Neural progenitor cell (in vitro differentiated cells): ENCODE measurements at regions not wholly inside any gene's neighbourhood (a gene's known extent, or its start where the extent isn't known, plus 50 kb on each side); places are given as distances from the start of the nearest gene placed in this dataset.

Experiments
- DNase-seq: peaks from one replicate; pipeline ENCODE4 v3.0.0-alpha.2; 2016; ENCODE audit warnings: low spot score
- H2AFZ ChIP-seq: fragments of 200-600 bp; sonication (generic); replicated peaks from 2 replicates; pipeline ENCODE4 v1.6.1; 2016; ENCODE audit warnings: antibody characterized with exemption
- H3F3A ChIP-seq: fragments of 200-600 bp; sonication (generic); 2 replicates; pipeline ENCODE4 v1.6.1; 2016; ENCODE audit warnings: antibody characterized with exemption, low read depth
- H3K27ac ChIP-seq: fragments of 200-600 bp; sonication (generic); 2 replicates; pipeline ENCODE4 v1.5.1; 2016; ENCODE audit warnings: mild to moderate bottlenecking
- H3K27me3 ChIP-seq: fragments of 200-600 bp; sonication (generic); 2 replicates; pipeline ENCODE4 v1.6.1; 2016; ENCODE audit warnings: mild to moderate bottlenecking, moderate library complexity
- H3K36me3 ChIP-seq: fragments of 200-600 bp; sonication (generic); 2 replicates; pipeline ENCODE4 v1.5.1; 2016
- H3K4me1 ChIP-seq: fragments of 200-600 bp; sonication (generic); 2 replicates; pipeline ENCODE4 v1.6.1; 2016; ENCODE audit warnings: mixed run types
- H3K4me2 ChIP-seq: fragments of 200-600 bp; sonication (generic); 2 replicates; pipeline ENCODE4 v1.6.1; 2016
- H3K4me3 ChIP-seq: fragments of 200-600 bp; sonication (generic); 2 replicates; pipeline ENCODE4 v1.5.1; 2016
- H3K79me2 ChIP-seq: fragments of 200-600 bp; sonication (generic); 2 replicates; pipeline ENCODE4 v1.6.1; 2016; ENCODE audit warnings: low read depth
- H3K9ac ChIP-seq: fragments of 200-600 bp; sonication (generic); 2 replicates; pipeline ENCODE4 v1.6.1; 2016
- H3K9me3 ChIP-seq: fragments of 200-600 bp; sonication (generic); 2 replicates; pipeline ENCODE4 v1.5.1; 2016; ENCODE audit warnings: low read depth
- H4K20me1 ChIP-seq: fragments of 200-600 bp; sonication (generic); 2 replicates; pipeline ENCODE4 v1.6.1; 2016; ENCODE audit warnings: low read depth
- H3K27ac Mint-ChIP-seq: 3 replicates; pipeline ENCODE4 v1.8.0; 2021; ENCODE audit warnings: mixed read lengths
- H3K27me3 Mint-ChIP-seq: 2 replicates; pipeline ENCODE4 v1.8.0; 2022; ENCODE audit warnings: low read depth, mild to moderate bottlenecking, inconsistent platforms, moderate library complexity, mixed read lengths; ENCODE audit not compliant: insufficient read depth
- H3K36me3 Mint-ChIP-seq: 3 replicates; pipeline ENCODE4 v1.8.0; 2021; ENCODE audit warnings: mixed read lengths
- H3K4me1 Mint-ChIP-seq: 3 replicates; pipeline ENCODE4 v1.8.0; 2021; ENCODE audit warnings: mixed read lengths
- H3K4me3 Mint-ChIP-seq: 3 replicates; pipeline ENCODE4 v1.8.0; 2021; ENCODE audit warnings: mild to moderate bottlenecking, moderate library complexity, mixed read lengths
- H3K9me3 Mint-ChIP-seq: 3 replicates; pipeline ENCODE4 v1.8.0; 2020; ENCODE audit warnings: mixed read lengths
- EZH2 ChIP-seq: fragments of 200-600 bp; sonication (generic); IDR thresholded peaks from 2 replicates; pipeline ENCODE4 v1.6.1; 2017; ENCODE audit warnings: antibody characterized with exemption, mild to moderate bottlenecking, moderate library complexity
- EZH2phosphoT487 ChIP-seq: fragments of 200-600 bp; sonication (generic); IDR thresholded peaks from 2 replicates; pipeline ENCODE4 v1.6.1; 2017; ENCODE audit warnings: antibody characterized with exemption
- TF ChIP-seq, protein P1 (sequence below): fragments of 200-600 bp; sonication (generic); IDR thresholded peaks from 2 replicates; pipeline ENCODE4 v1.5.1; 2017; ENCODE audit warnings: antibody characterized with exemption, mild to moderate bottlenecking

DNA sequence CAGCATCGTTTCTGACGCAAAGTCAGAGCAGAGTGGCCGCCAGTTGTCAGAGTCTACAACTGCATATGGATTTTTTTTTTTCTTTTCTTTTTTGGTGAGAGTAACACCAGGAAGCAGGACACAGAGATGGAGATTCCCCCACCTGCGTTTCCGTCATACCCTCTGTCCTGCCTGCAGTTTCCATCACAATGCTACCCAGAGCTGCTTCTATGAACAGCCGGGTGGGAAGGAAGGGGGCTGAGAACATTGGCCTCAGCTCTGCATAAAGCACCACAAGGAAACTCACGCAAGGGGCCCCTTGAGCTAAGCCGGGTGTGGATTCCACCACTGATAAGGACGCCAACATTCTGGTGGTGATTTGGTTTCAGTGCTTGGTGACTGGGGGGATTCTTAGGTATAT lies 183.5 kb upstream of the AFDN start:
- no peak for TF ChIP-seq EZH2
- TF ChIP-seq EZH2phosphoT487, result no peak
- TF ChIP-seq, protein P1, sequence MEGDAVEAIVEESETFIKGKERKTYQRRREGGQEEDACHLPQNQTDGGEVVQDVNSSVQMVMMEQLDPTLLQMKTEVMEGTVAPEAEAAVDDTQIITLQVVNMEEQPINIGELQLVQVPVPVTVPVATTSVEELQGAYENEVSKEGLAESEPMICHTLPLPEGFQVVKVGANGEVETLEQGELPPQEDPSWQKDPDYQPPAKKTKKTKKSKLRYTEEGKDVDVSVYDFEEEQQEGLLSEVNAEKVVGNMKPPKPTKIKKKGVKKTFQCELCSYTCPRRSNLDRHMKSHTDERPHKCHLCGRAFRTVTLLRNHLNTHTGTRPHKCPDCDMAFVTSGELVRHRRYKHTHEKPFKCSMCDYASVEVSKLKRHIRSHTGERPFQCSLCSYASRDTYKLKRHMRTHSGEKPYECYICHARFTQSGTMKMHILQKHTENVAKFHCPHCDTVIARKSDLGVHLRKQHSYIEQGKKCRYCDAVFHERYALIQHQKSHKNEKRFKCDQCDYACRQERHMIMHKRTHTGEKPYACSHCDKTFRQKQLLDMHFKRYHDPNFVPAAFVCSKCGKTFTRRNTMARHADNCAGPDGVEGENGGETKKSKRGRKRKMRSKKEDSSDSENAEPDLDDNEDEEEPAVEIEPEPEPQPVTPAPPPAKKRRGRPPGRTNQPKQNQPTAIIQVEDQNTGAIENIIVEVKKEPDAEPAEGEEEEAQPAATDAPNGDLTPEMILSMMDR, result no peak
- Histone ChIP-seq H3K27ac (no peak overlapping the region), H3K4me2 (no peak overlapping the region), H3K9ac (no peak overlapping the region), H3K79me2 (no peaks in the 10 kb centered on the region), H3K36me3 (no peaks in the 10 kb centered on the region), H3K27me3 (no peaks in the 10 kb centered on the region), H2AFZ (no peak overlapping the region), H4K20me1 (no peaks in the 10 kb centered on the region), H3F3A (no peaks in the 10 kb centered on the region), H3K4me1 (peaks cover 13% of the 10 kb centered on the region), H3K4me3 (no peak overlapping the region), H3K9me3 (no peaks in the 10 kb centered on the region)
- Mint-ChIP-seq H3K4me3 (no peak overlapping the region), H3K27ac (no peak overlapping the region), H3K4me1 (peaks cover 29% of the 10 kb centered on the region), H3K36me3 (peaks cover 4% of the 10 kb centered on the region), H3K9me3 (peaks cover 19% of the 10 kb centered on the region), H3K27me3 (peaks cover 13% of the 10 kb centered on the region)
- DNase-seq, result no peak

DNA sequence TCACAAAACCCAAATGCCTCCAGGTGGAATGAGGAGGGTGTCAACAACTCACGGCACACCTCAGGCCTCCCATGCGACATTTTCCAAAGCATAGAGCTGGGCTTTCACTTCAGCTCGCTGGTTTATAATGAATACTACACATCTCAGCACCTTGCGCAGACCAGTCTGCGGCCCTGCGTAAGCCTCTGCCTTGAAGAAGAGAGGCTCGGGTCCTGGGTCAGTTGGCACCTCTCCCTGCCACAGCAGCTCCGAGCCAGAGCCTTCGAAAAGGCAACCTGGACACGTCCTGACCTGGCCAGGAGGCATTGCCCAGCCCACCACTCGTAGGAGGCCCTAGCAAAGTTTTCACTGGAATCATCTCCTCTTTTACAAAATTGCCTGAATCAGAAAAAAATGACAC lies 183.0 kb upstream of the AFDN start:
- H3K27ac Mint-ChIP-seq, result peak overlapping the region; percentile 81
- H3K27me3 Mint-ChIP-seq, result peaks cover 13% of the 10 kb centered on the region
- Histone ChIP-seq H3K27me3 (no peaks in the 10 kb centered on the region), H3F3A (no peaks in the 10 kb centered on the region), H3K4me3 (no peak overlapping the region), H2AFZ (no peak overlapping the region), H4K20me1 (no peaks in the 10 kb centered on the region), H3K4me2 (no peak overlapping the region), H3K4me1 (peaks cover 13% of the 10 kb centered on the region), H3K36me3 (no peaks in the 10 kb centered on the region), H3K79me2 (no peaks in the 10 kb centered on the region), H3K9me3 (no peaks in the 10 kb centered on the region), H3K9ac (no peak overlapping the region), H3K27ac (no peak overlapping the region)
- peaks cover 4% of the 10 kb centered on the region for H3K36me3 Mint-ChIP-seq
- peaks cover 34% of the 10 kb centered on the region for H3K4me1 Mint-ChIP-seq
- no peak for DNase-seq
- peaks cover 19% of the 10 kb centered on the region for H3K9me3 Mint-ChIP-seq
- H3K4me3 Mint-ChIP-seq, result no peak overlapping the region
- no peak for TF ChIP-seq EZH2phosphoT487
- no peak for TF ChIP-seq EZH2
- TF ChIP-seq, protein P1, result no peak

DNA sequence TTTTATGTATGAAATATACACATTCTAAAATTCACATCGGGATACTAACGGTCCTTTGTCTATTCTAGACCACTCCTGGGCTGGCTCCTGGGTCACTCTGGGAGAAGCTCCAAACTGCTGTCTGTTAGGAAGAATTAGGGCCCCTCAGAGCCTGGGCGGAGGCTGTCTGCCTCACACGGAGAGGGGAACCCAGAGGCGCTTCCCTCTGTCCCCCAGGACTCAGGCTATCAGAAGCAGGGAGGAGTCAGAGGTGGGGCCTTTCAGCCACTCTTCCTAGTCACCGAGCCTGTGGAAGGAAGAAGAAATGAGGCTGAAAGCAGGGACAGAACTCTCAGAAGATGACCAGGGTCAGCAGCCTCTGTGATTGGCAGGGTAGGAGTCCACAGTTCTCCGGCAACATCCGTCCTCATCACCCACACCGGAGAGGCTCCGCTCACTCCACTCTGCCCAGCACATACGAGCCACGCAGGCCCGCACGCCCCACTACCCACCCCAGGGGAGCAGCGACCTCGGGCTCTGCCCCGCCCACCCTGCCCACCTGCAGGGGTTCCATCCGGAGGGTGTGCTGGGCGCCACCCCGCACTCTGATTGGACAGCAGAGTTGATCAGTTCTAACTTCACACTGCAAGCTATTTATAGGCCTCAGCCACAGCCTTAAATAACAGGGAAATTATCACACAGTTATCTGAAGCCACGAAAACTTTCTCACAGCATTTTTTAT lies 182.1 kb upstream of the AFDN start:
- no peak overlapping the region for H3K4me3 Mint-ChIP-seq
- TF ChIP-seq EZH2 (no peak), EZH2phosphoT487 (no peak)
- TF ChIP-seq, protein P1, result no peak
- peaks cover 40% of the 10 kb centered on the region for H3K4me1 Mint-ChIP-seq
- H3K27ac ChIP-seq, result no peak overlapping the region
- no peak overlapping the region for H2AFZ ChIP-seq
- no peaks in the 10 kb centered on the region for H3F3A ChIP-seq
- no peaks in the 10 kb centered on the region for H3K36me3 ChIP-seq
- H3K9me3 Mint-ChIP-seq, result peaks cover 19% of the 10 kb centered on the region
- H3K27ac Mint-ChIP-seq, result no peak overlapping the region
- no peaks in the 10 kb centered on the region for H3K27me3 ChIP-seq
- H3K9ac ChIP-seq, result no peak overlapping the region
- peaks cover 4% of the 10 kb centered on the region for H3K36me3 Mint-ChIP-seq
- no peak overlapping the region for H3K4me2 ChIP-seq
- no peak overlapping the region for H3K4me3 ChIP-seq
- peaks cover 13% of the 10 kb centered on the region for H3K27me3 Mint-ChIP-seq
- peaks cover 13% of the 10 kb centered on the region for H3K4me1 ChIP-seq
- H4K20me1 ChIP-seq, result no peaks in the 10 kb centered on the region
- H3K9me3 ChIP-seq, result no peaks in the 10 kb centered on the region
- no peaks in the 10 kb centered on the region for H3K79me2 ChIP-seq
- no peak for DNase-seq
